Thoracic aorta (tissue), 2 donors: ENCODE measurements at regions not wholly inside any gene's neighbourhood (a gene's known extent, or its start where the extent isn't known, plus 50 kb on each side); places are given as distances from the start of the nearest gene placed in this dataset.
"Not testable (repeated sequence)": the region's sequence is repeated elsewhere in the genome, so short reads cannot be mapped to it uniquely, and the experiment has no call there.

Source experiments
- ATAC-seq: fragments of 150-250 bp; one replicate; pipeline ENCODE4 v1.8.0; 2017; ENCODE audit warnings: low read depth; ENCODE audit not compliant: insufficient number of reproducible peaks, low FRiP score
- DNase-seq: peaks from one replicate; pipeline ENCODE4 v3.0.0-alpha.2; 2020; ENCODE audit warnings: low spot score
- H3K27ac ChIP-seq, 2 donors: fragments of 200-600 bp; sonication (generic); 1 replicate in 1 of 2; 2 replicates in 1 of 2; pipeline ENCODE4 v1.5.1; 2016; ENCODE audit warnings: mild to moderate bottlenecking in 2 of 2, moderate library complexity in 2 of 2
- H3K27me3 ChIP-seq: fragments of 200-600 bp; sonication (generic); replicated peaks from 2 replicates; pipeline ENCODE4 v1.6.0; 2016; ENCODE audit warnings: mild to moderate bottlenecking; ENCODE audit not compliant: insufficient read depth
- H3K36me3 ChIP-seq: fragments of 200-600 bp; sonication (generic); one replicate; pipeline ENCODE4 v1.5.1; 2016
- H3K4me1 ChIP-seq, 2 donors: fragments of 200-600 bp; sonication (generic); 1 replicate in 1 of 2; 2 replicates in 1 of 2; pipeline versions ENCODE4 v1.5.1 to v1.6.0; 2016; ENCODE audit warnings: low read depth in 2 of 2, mild to moderate bottlenecking in 1 of 2; ENCODE audit not compliant: control insufficient read depth in 1 of 2
- H3K4me3 ChIP-seq: fragments of 200-600 bp; sonication (generic); 2 replicates; pipeline ENCODE4 v1.5.1; 2016; ENCODE audit warnings: mild to moderate bottlenecking
- H3K9me3 ChIP-seq: fragments of 200-600 bp; sonication (generic); 2 replicates; pipeline ENCODE4 v1.5.1; 2016
- TF ChIP-seq, protein P1 (sequence below): fragments of 200-600 bp; sonication (generic); IDR thresholded peaks from one replicate; pipeline ENCODE4 v1.5.1; 2019; ENCODE audit warnings: antibody characterized with exemption

DNA sequence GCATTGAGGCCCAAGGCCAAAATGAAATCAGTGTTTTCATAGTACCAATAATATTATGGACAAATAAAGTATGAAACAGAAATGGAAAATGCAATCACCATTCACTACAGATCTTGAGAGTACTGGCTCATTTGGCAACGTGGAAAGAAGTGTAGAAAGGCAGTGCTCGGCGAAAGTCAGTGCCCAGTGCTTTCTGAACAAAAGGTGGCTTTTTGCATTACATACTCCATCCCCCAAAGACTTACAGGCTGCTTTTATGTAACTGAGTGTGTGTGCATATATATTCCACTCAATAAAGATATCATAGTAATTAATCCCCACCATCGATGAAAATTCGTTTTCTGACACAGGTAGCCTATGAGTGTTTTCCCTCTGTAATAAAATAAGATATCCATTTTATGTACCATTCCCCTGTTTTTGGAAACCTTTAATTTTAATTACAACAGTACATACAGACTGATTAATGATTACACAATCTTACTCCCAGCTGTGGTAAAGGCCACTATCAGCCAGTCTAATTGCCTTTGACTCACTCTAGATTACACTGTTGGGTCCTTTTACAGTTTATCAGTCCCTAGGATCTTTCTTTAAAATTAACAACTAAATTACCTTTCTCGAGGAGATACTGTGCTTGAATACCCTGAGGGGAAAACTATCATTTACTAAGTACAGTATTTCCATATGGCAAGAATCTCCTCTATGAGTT is 65.9 kb downstream of the MAD2L1 start:
- no peak overlapping the region for H3K4me3 ChIP-seq
- no peaks in the 10 kb centered on the region for H3K27me3 ChIP-seq
- H3K4me1 ChIP-seq = no peaks in the 10 kb centered on the region
- H3K27ac ChIP-seq = no peak overlapping the region
- DNase-seq (no peak), ATAC-seq (no peak)
- TF ChIP-seq, protein P1, sequence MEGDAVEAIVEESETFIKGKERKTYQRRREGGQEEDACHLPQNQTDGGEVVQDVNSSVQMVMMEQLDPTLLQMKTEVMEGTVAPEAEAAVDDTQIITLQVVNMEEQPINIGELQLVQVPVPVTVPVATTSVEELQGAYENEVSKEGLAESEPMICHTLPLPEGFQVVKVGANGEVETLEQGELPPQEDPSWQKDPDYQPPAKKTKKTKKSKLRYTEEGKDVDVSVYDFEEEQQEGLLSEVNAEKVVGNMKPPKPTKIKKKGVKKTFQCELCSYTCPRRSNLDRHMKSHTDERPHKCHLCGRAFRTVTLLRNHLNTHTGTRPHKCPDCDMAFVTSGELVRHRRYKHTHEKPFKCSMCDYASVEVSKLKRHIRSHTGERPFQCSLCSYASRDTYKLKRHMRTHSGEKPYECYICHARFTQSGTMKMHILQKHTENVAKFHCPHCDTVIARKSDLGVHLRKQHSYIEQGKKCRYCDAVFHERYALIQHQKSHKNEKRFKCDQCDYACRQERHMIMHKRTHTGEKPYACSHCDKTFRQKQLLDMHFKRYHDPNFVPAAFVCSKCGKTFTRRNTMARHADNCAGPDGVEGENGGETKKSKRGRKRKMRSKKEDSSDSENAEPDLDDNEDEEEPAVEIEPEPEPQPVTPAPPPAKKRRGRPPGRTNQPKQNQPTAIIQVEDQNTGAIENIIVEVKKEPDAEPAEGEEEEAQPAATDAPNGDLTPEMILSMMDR = no peak
- no peaks in the 10 kb centered on the region for H3K36me3 ChIP-seq
- no peaks in the 10 kb centered on the region for H3K9me3 ChIP-seq

DNA sequence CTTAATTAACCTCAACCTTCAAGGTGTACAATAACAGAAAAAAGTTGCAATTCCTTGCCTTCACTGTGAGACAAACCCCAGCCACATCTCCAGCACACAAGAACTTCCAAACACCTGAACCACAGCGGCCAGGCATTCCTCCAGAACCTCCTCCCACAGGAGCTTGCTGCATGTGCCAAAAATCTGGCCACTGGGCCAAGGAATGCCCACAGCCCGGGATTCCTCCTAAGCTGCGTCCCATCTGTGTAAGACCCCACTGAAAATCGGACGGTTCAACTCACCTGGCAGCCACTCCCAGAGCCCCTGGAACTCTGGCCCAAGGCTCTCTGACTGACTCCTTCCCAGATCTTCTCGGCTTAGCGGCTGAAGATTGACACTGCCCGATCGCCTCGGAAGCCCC is 70.6 kb downstream of the MAD2L1 start:
- ATAC-seq, H3K36me3 ChIP-seq, H3K27me3 ChIP-seq, H3K9me3 ChIP-seq, DNase-seq, H3K4me3 ChIP-seq, H3K27ac ChIP-seq, H3K4me1 ChIP-seq: not testable (repeated sequence)

DNA sequence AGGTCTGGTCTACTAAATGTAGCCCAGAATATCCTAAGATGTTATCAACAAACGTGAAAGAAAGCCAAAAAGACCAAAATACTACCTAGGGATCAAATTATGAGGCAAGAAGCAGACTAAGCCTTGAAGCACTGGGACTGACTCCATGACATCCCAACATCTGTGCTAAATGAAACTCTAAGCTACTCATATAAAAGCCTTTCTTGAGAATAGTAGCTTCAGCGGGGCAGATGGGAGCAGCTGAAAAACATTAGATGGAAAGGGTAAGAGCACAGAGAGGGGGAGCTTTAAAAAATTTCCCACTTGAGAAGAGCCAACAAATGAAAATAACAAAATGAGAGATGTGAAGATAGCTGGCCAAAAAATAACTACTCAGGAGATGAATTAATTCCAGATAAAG is 81.7 kb downstream of the MAD2L1 start:
- Histone ChIP-seq H3K9me3 (no peaks in the 10 kb centered on the region), H3K27me3 (no peaks in the 10 kb centered on the region), H3K4me1 (peaks cover 0 to 31% of the 10 kb centered on the region in 2 donors), H3K27ac (peak overlapping the region in 1 of 2 donors; percentile 14), H3K4me3 (no peak overlapping the region), H3K36me3 (no peaks in the 10 kb centered on the region)
- TF ChIP-seq, protein P1 = no peak
- DNase-seq (no peak), ATAC-seq (no peak)

DNA sequence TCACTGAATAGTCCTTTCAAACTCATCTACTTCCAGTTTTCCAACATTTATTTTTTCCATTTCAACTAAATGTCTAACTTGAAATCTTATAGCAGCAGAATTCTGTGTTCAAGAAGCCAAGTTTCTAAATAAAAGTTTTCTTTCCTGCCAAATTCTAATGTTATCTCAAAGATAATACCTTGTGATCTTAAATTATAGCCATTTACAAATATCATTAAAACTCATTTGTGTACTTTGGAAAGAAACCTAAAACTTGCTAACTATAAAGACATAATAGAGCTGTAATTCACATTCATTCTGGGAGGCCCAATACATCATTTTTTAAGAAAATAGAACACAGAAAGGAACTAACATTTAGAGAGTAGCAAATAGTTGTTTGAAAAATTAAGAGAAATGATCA is 83.9 kb downstream of the MAD2L1 start:
- TF ChIP-seq, protein P1 = no peak
- no peak for ATAC-seq

DNA sequence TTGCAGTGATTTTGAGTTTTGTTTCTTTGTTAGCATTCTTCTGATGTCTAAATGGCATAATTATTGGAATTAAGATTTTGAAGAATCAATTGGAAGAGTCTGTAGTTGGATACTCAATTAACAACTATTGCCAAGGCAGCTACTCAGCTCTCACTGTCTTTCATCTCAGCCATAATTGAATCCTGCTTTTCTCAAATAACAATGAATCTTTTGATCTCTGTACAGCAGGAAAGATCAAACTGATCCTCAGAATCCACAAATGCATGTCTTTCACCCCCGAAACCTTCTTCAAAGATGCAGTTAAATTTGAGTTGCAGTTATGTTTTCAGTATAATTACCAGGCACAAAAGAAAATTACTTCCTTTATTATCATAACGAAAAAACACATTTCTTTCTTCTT is 86.2 kb downstream of the MAD2L1 start:
- Histone ChIP-seq H3K4me1 (peaks cover 0 to 35% of the 10 kb centered on the region in 2 donors), H3K9me3 (no peaks in the 10 kb centered on the region), H3K27ac (no peak overlapping the region), H3K27me3 (no peaks in the 10 kb centered on the region), H3K4me3 (no peak overlapping the region), H3K36me3 (no peaks in the 10 kb centered on the region)
- ATAC-seq = no peak
- no peak for DNase-seq
- TF ChIP-seq, protein P1 = no peak

More for the DNA sequence above, 83.9 kb downstream of the MAD2L1 start:
- Histone ChIP-seq H3K4me3 (no peak overlapping the region), H3K36me3 (no peaks in the 10 kb centered on the region), H3K9me3 (no peaks in the 10 kb centered on the region), H3K27me3 (no peaks in the 10 kb centered on the region), H3K4me1 (peaks cover 0 to 31% of the 10 kb centered on the region in 2 donors), H3K27ac (no peak overlapping the region)
- DNase-seq = no peak
